ENCODE measurements at regions not wholly inside any gene's neighbourhood (a gene's known extent, or its start where the extent isn't known, plus 50 kb on each side); places are given as distances from the start of the nearest gene placed in this dataset.

- CTCF ChIA-PET, result no interaction called here
- Histone ChIP-seq H3K4me3 (ENCODE audit: low read length) (no peak overlapping the region), H3K4me1 (ENCODE audit: insufficient read depth, low read length) (no peaks in the 10 kb centered on the region), H3K9me3 (ENCODE audit: control insufficient read depth in 1 of 2, insufficient read depth in 1 of 2, low read length in 2 of 2) (no peaks in the 10 kb centered on the region), H3K27ac (ENCODE audit: low read depth in 1 of 2, low read length in 2 of 2) (no peak overlapping the region), H3K27me3 (ENCODE audit: control insufficient read depth in 1 of 2, insufficient read depth in 2 of 2, low read length in 2 of 2) (no peaks in the 10 kb centered on the region), H3K36me3 (ENCODE audit: insufficient read depth, low read length) (no peaks in the 10 kb centered on the region)
- peaks cover 7% of the 10 kb centered on the region for H3K9me3 Mint-ChIP-seq
- no peaks in the 10 kb centered on the region for H3K27me3 Mint-ChIP-seq
- H3K36me3 Mint-ChIP-seq (ENCODE audit: low read depth), result no peaks in the 10 kb centered on the region
- no peak for DNase-seq
- no peak overlapping the region for H3K4me3 Mint-ChIP-seq
- ATAC-seq (ENCODE audit: poor library complexity), result no peak
- TF ChIP-seq CTCF (IDR thresholded peaks at IDR 0.05), result no peak
- intact Hi-C loops (cut with DNase I, micrococcal nuclease), result no loop called here
- no peaks in the 10 kb centered on the region for H3K4me1 Mint-ChIP-seq (ENCODE audit: low read depth)
- POLR2A ChIA-PET, result no interaction called here
- no peak overlapping the region for H3K27ac Mint-ChIP-seq
These were observed 664.6 kb downstream of the NCAM2 start for GRCh38 chr21:21662776-21663175.

- DNase-seq, result no peak
- ChIA-PET POLR2A (no interaction called here), CTCF (no interaction called here)
- peaks cover 0 to 5% of the 10 kb centered on the region in 2 experiments for H3K9me3 ChIP-seq (ENCODE audit: control insufficient read depth in 1 of 2, insufficient read depth in 1 of 2, low read length in 2 of 2)
- H3K27ac ChIP-seq (ENCODE audit: low read depth in 1 of 2, low read length in 2 of 2), result no peak overlapping the region
- Mint-ChIP-seq H3K4me3 (no peak overlapping the region), H3K27me3 (no peaks in the 10 kb centered on the region), H3K4me1 (ENCODE audit: low read depth) (no peaks in the 10 kb centered on the region), H3K36me3 (ENCODE audit: low read depth) (no peaks in the 10 kb centered on the region), H3K27ac (no peak overlapping the region), H3K9me3 (peaks cover 4% of the 10 kb centered on the region)
- no peak overlapping the region for H3K4me3 ChIP-seq (ENCODE audit: low read length)
- no peak for TF ChIP-seq CTCF (IDR thresholded peaks at IDR 0.05)
- no peak for ATAC-seq (ENCODE audit: poor library complexity)
- no peaks in the 10 kb centered on the region for H3K27me3 ChIP-seq (ENCODE audit: control insufficient read depth in 1 of 2, insufficient read depth in 2 of 2, low read length in 2 of 2)
- intact Hi-C loops (cut with DNase I, micrococcal nuclease), result no loop called here
- no peaks in the 10 kb centered on the region for H3K4me1 ChIP-seq (ENCODE audit: insufficient read depth, low read length)
- no peaks in the 10 kb centered on the region for H3K36me3 ChIP-seq (ENCODE audit: insufficient read depth, low read length)
These were observed 666.7 kb downstream of the NCAM2 start for GRCh38 chr21:21664871-21665270.

- intact Hi-C loops (cut with DNase I, micrococcal nuclease), result no loop called here
- no peaks in the 10 kb centered on the region for H3K36me3 ChIP-seq (ENCODE audit: insufficient read depth, low read length)
- H3K4me1 ChIP-seq (ENCODE audit: insufficient read depth, low read length), result no peaks in the 10 kb centered on the region
- no peak for DNase-seq
- H3K4me3 ChIP-seq (ENCODE audit: low read length), result no peak overlapping the region
- no peak for TF ChIP-seq CTCF (IDR thresholded peaks at IDR 0.05)
- Mint-ChIP-seq H3K36me3 (ENCODE audit: low read depth) (no peaks in the 10 kb centered on the region), H3K27ac (no peak overlapping the region), H3K4me3 (no peak overlapping the region), H3K9me3 (peaks cover 6% of the 10 kb centered on the region), H3K4me1 (ENCODE audit: low read depth) (no peaks in the 10 kb centered on the region), H3K27me3 (no peaks in the 10 kb centered on the region)
- CTCF ChIA-PET, result no interaction called here
- no peak for ATAC-seq (ENCODE audit: poor library complexity)
- peaks cover 0 to 5% of the 10 kb centered on the region in 2 experiments for H3K9me3 ChIP-seq (ENCODE audit: control insufficient read depth in 1 of 2, insufficient read depth in 1 of 2, low read length in 2 of 2)
- no peaks in the 10 kb centered on the region for H3K27me3 ChIP-seq (ENCODE audit: control insufficient read depth in 1 of 2, insufficient read depth in 2 of 2, low read length in 2 of 2)
- H3K27ac ChIP-seq (ENCODE audit: low read depth in 1 of 2, low read length in 2 of 2), result no peak overlapping the region
- POLR2A ChIA-PET, result no interaction called here
These were observed 668.5 kb downstream of the NCAM2 start for GRCh38 chr21:21666689-21667088.

Measured in CD4-positive, alpha-beta T cell (primary cell).